DND-41 (cell line): ENCODE measurements at regions not wholly inside any gene's neighbourhood (a gene's known extent, or its start where the extent isn't known, plus 50 kb on each side); places are given as distances from the start of the nearest gene placed in this dataset.

Experiments used
- ATAC-seq: fragments of 200-7000 bp; cut with Tn5 transposase; 3 replicates; pipeline ENCODE4 v1.9.1; 2021; ENCODE audit warnings: low read depth; ENCODE audit not compliant: insufficient read depth
- DNase-seq: peaks from one replicate; pipeline ENCODE4 v3.0.0-alpha.2; 2020
- H2AFZ ChIP-seq: 2 replicates; pipeline ENCODE4 v1.6.0; 2012; ENCODE audit warnings: low read depth, low read length
- H3K27ac ChIP-seq: 2 replicates; pipeline ENCODE4 v1.5.1; 2012; ENCODE audit warnings: low read length, inconsistent platforms
- H3K27me3 ChIP-seq: fragments of 200-600 bp; sonication (generic); 2 replicates; pipeline ENCODE4 v1.6.0; 2012; ENCODE audit warnings: low read length, mild to moderate bottlenecking, inconsistent platforms; ENCODE audit not compliant: insufficient read depth, poor library complexity
- H3K36me3 ChIP-seq: 2 replicates; pipeline ENCODE4 v1.5.1; 2012; ENCODE audit warnings: low read length, inconsistent platforms; ENCODE audit not compliant: insufficient read depth
- H3K4me1 ChIP-seq: 2 replicates; pipeline ENCODE4 v1.5.1; 2012; ENCODE audit warnings: mild to moderate bottlenecking, low read length; ENCODE audit not compliant: insufficient read depth
- H3K4me2 ChIP-seq: 2 replicates; pipeline ENCODE4 v1.6.0; 2012; ENCODE audit warnings: mild to moderate bottlenecking, moderate library complexity, low read length, inconsistent platforms; ENCODE audit not compliant: insufficient read depth
- H3K4me3 ChIP-seq, 2 experiments: fragments of 200-600 bp in 1 of 2; shearing (Covaris generic) in 1 of 2; 2 replicates each; pipeline ENCODE4 v1.5.1; 2012 to 2016; ENCODE audit warnings: inconsistent platforms in 2 of 2, low read length in 2 of 2, mild to moderate bottlenecking in 2 of 2, low read depth in 1 of 2, moderate library complexity in 1 of 2
- H3K79me2 ChIP-seq: 2 replicates; pipeline ENCODE4 v1.6.0; 2012; ENCODE audit warnings: low read length, inconsistent platforms; ENCODE audit not compliant: insufficient read depth
- H3K9ac ChIP-seq: 2 replicates; pipeline ENCODE4 v1.6.0; 2012; ENCODE audit warnings: low read depth, mild to moderate bottlenecking, inconsistent platforms, low read length, moderate library complexity
- H3K9me3 ChIP-seq: 2 replicates; pipeline ENCODE4 v1.5.1; 2012; ENCODE audit warnings: low read length, moderate library complexity, mild to moderate bottlenecking, inconsistent platforms; ENCODE audit not compliant: insufficient read depth, severe bottlenecking
- H4K20me1 ChIP-seq: 2 replicates; pipeline ENCODE4 v1.6.0; 2012; ENCODE audit warnings: low read length; ENCODE audit not compliant: insufficient read depth
- CTCF ChIP-seq: IDR thresholded peaks from 2 replicates; pipeline ENCODE4 v1.5.1; 2012; ENCODE audit warnings: borderline replicate concordance, low read length, moderate library complexity, mild to moderate bottlenecking; ENCODE audit not compliant: poor library complexity, severe bottlenecking; ENCODE audit errors: extremely low read depth
- EZH2 ChIP-seq: IDR thresholded peaks from 3 replicates; pipeline ENCODE4 v1.6.1; 2012; ENCODE audit warnings: borderline replicate concordance, low read depth, mild to moderate bottlenecking, moderate library complexity, low read length, inconsistent platforms; ENCODE audit not compliant: severe bottlenecking

- TF ChIP-seq CTCF (no peak), EZH2 (no peak)
- no peaks in the 10 kb centered on the region for H3K4me1 ChIP-seq
Measured at GRCh38 chr4:8788174-8788573, 83.5 kb downstream of the HMX1 start.

GRCh38 chr4:8786166-8786565 is 85.5 kb downstream of the HMX1 start:
- no peaks in the 10 kb centered on the region for H3K79me2 ChIP-seq
- H3K36me3 ChIP-seq: no peaks in the 10 kb centered on the region
- H2AFZ ChIP-seq: no peak overlapping the region
- H3K27ac ChIP-seq: no peak overlapping the region
- H3K9ac ChIP-seq: no peak overlapping the region
- H3K4me1 ChIP-seq: no peaks in the 10 kb centered on the region
- no peak overlapping the region for H3K4me2 ChIP-seq
- H4K20me1 ChIP-seq: no peaks in the 10 kb centered on the region
- DNase-seq: no peak
- no peak overlapping the region for H3K4me3 ChIP-seq
- H3K27me3 ChIP-seq: no peaks in the 10 kb centered on the region
- ATAC-seq: no peak
- TF ChIP-seq CTCF (no peak), EZH2 (no peak)
- no peaks in the 10 kb centered on the region for H3K9me3 ChIP-seq

More at GRCh38 chr4:8788174-8788573, 83.5 kb downstream of the HMX1 start:
- no peak for DNase-seq
- H3K9me3 ChIP-seq: no peaks in the 10 kb centered on the region
- H3K36me3 ChIP-seq: no peaks in the 10 kb centered on the region
- ATAC-seq: no peak
- H3K4me3 ChIP-seq: no peak overlapping the region
- no peak overlapping the region for H2AFZ ChIP-seq
- H3K27ac ChIP-seq: no peak overlapping the region
- no peaks in the 10 kb centered on the region for H3K79me2 ChIP-seq
- H4K20me1 ChIP-seq: no peaks in the 10 kb centered on the region
- no peaks in the 10 kb centered on the region for H3K27me3 ChIP-seq
- no peak overlapping the region for H3K4me2 ChIP-seq
- H3K9ac ChIP-seq: no peak overlapping the region

- ATAC-seq: no peak
- Histone ChIP-seq H4K20me1 (no peaks in the 10 kb centered on the region), H3K36me3 (no peaks in the 10 kb centered on the region), H3K27me3 (no peaks in the 10 kb centered on the region), H3K9me3 (no peaks in the 10 kb centered on the region), H3K4me1 (no peaks in the 10 kb centered on the region), H2AFZ (no peak overlapping the region), H3K4me3 (no peak overlapping the region), H3K4me2 (no peak overlapping the region), H3K9ac (no peak overlapping the region), H3K27ac (no peak overlapping the region), H3K79me2 (no peaks in the 10 kb centered on the region)
- TF ChIP-seq EZH2 (no peak), CTCF (no peak)
- DNase-seq: no peak
Measured at GRCh38 chr4:8785656-8786142, 85.9 kb downstream of the HMX1 start.

GRCh38 chr4:8783736-8784135 is 87.9 kb downstream of the HMX1 start:
- no peak for DNase-seq
- no peak for ATAC-seq
- H3K79me2 ChIP-seq: no peaks in the 10 kb centered on the region
- H2AFZ ChIP-seq: no peak overlapping the region
- no peak overlapping the region for H3K9ac ChIP-seq
- H3K36me3 ChIP-seq: no peaks in the 10 kb centered on the region
- H3K4me1 ChIP-seq: no peaks in the 10 kb centered on the region
- no peak overlapping the region for H3K27ac ChIP-seq
- H4K20me1 ChIP-seq: no peaks in the 10 kb centered on the region
- no peaks in the 10 kb centered on the region for H3K9me3 ChIP-seq
- no peak overlapping the region for H3K4me2 ChIP-seq
- TF ChIP-seq CTCF (no peak), EZH2 (no peak)
- no peaks in the 10 kb centered on the region for H3K27me3 ChIP-seq
- no peak overlapping the region for H3K4me3 ChIP-seq
